HepG2 (cell line): ENCODE measurements at regions not wholly inside any gene's neighbourhood (a gene's known extent, or its start where the extent isn't known, plus 50 kb on each side); places are given as distances from the start of the nearest gene placed in this dataset.

Source experiments
- ATAC-seq: fragments of 200-7000 bp; cut with Tn5 transposase; 3 replicates; pipeline ENCODE4 v1.9.1; 2020; ENCODE audit warnings: mild to moderate bottlenecking, moderate library complexity
- BruUV-seq: library from RNA; stranded (reverse); fragments of 400-500 nt; replicated peaks from 2 replicates; lab custom pipeline; 2021; lab: Mats Ljungman, UMichigan
- CTCF ChIA-PET: fragments of 300-600 bp; formaldehyde crosslinking; extraction: SDS; loops from one replicate; lab custom pipeline; 2021; ENCODE audit warnings: low total read pairs, inconsistent platforms, low intra/inter-chr PET ratio; lab: Yijun Ruan, JAX
- POLR2A ChIA-PET: fragments of 350-600 bp; sonication (Branson Sonifier 250); formaldehyde crosslinking; loops from one replicate; lab custom pipeline; 2020; ENCODE audit warnings: antibody characterized with exemption, inconsistent platforms; lab: Yijun Ruan, JAX
- DNase-seq: peaks from one replicate; pipeline ENCODE4 v3.0.0-alpha.2; 2015; ENCODE audit warnings: low spot score
- FAIRE-seq: peaks from 3 replicates; lab custom pipeline; 2011; peaks lifted over from hg19 to GRCh38; lab: Jason Lieb, UNC
- H2AFZ ChIP-seq: one replicate; pipeline ENCODE4 v1.6.1; 2011; ENCODE audit warnings: low read length, inconsistent platforms
- H3K27ac ChIP-seq: fragments of 300-600 bp; 3 replicates; pipeline ENCODE4 v1.8.0; 2011; ENCODE audit warnings: mixed run types, mild to moderate bottlenecking, mixed read lengths, low read length, inconsistent platforms; ENCODE audit not compliant: insufficient read depth; ENCODE audit errors: extremely low read length
- H3K27me3 ChIP-seq, 2 experiments: fragments of 200-600 bp in 1 of 2; 2 replicates in 1 of 2; 3 replicates in 1 of 2; pipeline versions ENCODE4 v1.6.0 to v1.8.0; 2011; ENCODE audit warnings: low read length in 2 of 2, mild to moderate bottlenecking in 2 of 2, moderate library complexity in 2 of 2, inconsistent platforms in 1 of 2; ENCODE audit not compliant: insufficient read depth in 2 of 2, control insufficient read depth in 1 of 2
- H3K36me3 ChIP-seq, 2 experiments: fragments of 200-600 bp in 1 of 2; replicated peaks in 1 of 2; 2 replicates in 1 of 2; 3 replicates in 1 of 2; pipeline versions ENCODE4 v1.5.1 to v1.8.0; 2011; ENCODE audit warnings: low read length in 2 of 2, inconsistent platforms in 1 of 2; ENCODE audit not compliant: insufficient read depth in 2 of 2, control insufficient read depth in 1 of 2
- H3K4me1 ChIP-seq: 2 replicates; pipeline ENCODE4 v1.5.1; 2012; ENCODE audit warnings: low read length, inconsistent platforms; ENCODE audit not compliant: insufficient read depth
- H3K4me2 ChIP-seq: 2 replicates; pipeline ENCODE4 v1.6.0; 2011; ENCODE audit warnings: low read depth, low read length, inconsistent platforms
- H3K4me3 ChIP-seq, 3 experiments: fragments of 200-600 bp in 1 of 3; sonication (generic), shearing (Covaris generic) in 1 of 3; replicated peaks in 1 of 3; 2 replicates each; pipeline ENCODE4 v1.5.1; 2011 to 2016; ENCODE audit warnings: low read length in 3 of 3, inconsistent platforms in 2 of 3, low read depth in 2 of 3, mild to moderate bottlenecking in 2 of 3, control low read depth in 1 of 3, mixed read lengths in 1 of 3; ENCODE audit not compliant: insufficient read depth in 1 of 3
- H3K79me2 ChIP-seq: one replicate; pipeline ENCODE4 v1.6.1; 2011; ENCODE audit warnings: low read length, inconsistent platforms; ENCODE audit not compliant: insufficient read depth
- H3K9ac ChIP-seq: 2 replicates; pipeline ENCODE4 v1.6.0; 2011; ENCODE audit warnings: mild to moderate bottlenecking, low read depth, low read length, inconsistent platforms; ENCODE audit not compliant: insufficient read depth
- H3K9me3 ChIP-seq: 2 replicates; pipeline ENCODE4 v1.5.1; 2012; ENCODE audit warnings: mild to moderate bottlenecking, low read length
- H4K20me1 ChIP-seq: 2 replicates; pipeline ENCODE4 v1.6.0; 2011; ENCODE audit warnings: inconsistent platforms, mild to moderate bottlenecking, low read length, moderate library complexity; ENCODE audit not compliant: insufficient read depth
- HMG20A ChIP-seq: IDR thresholded peaks from 2 replicates; pipeline ENCODE4 v1.6.1; 2016; ENCODE audit warnings: borderline replicate concordance
- NFKBIZ ChIP-seq: IDR thresholded peaks from 2 replicates; pipeline ENCODE4 v1.6.1; 2018; ENCODE audit warnings: missing genetic modification reagents, missing compliant biosample characterization
- PAF1 ChIP-seq: IDR thresholded peaks from 2 replicates; pipeline ENCODE4 v1.6.1; 2016; ENCODE audit warnings: missing genetic modification reagents, missing compliant biosample characterization
- SP4 ChIP-seq: sonication (generic); formaldehyde crosslinking; IDR thresholded peaks from 2 replicates; pipeline ENCODE4 v1.8.1; 2023; ENCODE audit warnings: mild to moderate bottlenecking, missing genetic modification reagents
- in situ Hi-C: cut with HindIII; loops from 2 replicates; pipeline ENCODE4 v1.10.0; 2017; ENCODE audit warnings: low pct_unique_long_range_greater_than_20kb; ENCODE audit not compliant: extremely low pct_ligation_motif_present
- intact Hi-C: fragments of 100-400 bp; cut with micrococcal nuclease; formaldehyde crosslinking; loops from one replicate; pipeline ENCODE4 v1.10.0; 2022; ENCODE audit not compliant: unreplicated experiment
- TF ChIP-seq, protein P1 (sequence below): sonication (generic); formaldehyde crosslinking; IDR thresholded peaks from 2 replicates; pipeline ENCODE4 v1.4.0; 2020; ENCODE audit warnings: missing genetic modification reagents, borderline replicate concordance
- TF ChIP-seq, protein P2 (sequence below): fragments of 450-650 bp; IDR thresholded peaks from 2 replicates; pipeline ENCODE4 v1.6.1; 2016
- TF ChIP-seq, protein P3 (sequence below): sonication (generic); formaldehyde crosslinking; IDR thresholded peaks from 2 replicates; pipeline ENCODE4 v1.4.0; 2020; ENCODE audit warnings: mild to moderate bottlenecking, missing genetic modification reagents

DNA sequence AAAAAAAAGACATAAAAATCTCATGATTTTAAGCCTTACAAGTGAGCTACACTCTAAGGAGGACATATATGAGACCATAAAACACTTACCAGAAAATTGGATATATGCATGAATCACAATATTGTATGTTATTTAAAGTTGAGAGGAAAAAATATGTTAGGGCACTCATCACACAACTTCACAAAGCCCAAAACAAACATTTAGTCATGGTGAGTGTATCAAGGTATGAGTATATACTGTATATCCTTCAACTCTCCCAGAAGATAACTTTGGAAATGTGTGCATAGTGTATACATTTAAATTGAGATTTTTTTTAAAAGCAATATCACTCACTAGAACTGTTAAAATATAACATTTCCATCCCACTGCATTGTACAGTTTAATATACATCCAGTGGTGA is 259.3 kb downstream of the SRGAP2C start:
- intact Hi-C loops (loop anchor here (10.0 kb wide), 1 partner anchor 81 kb away; no protein-coding TSS in a partner anchor), in situ Hi-C loops (no loop called here)
- Histone ChIP-seq H3K9ac (no peak overlapping the region), H3K4me3 (no peak overlapping the region), H3K4me2 (no peak overlapping the region), H3K27ac (no peak overlapping the region), H3K36me3 (no peaks in the 10 kb centered on the region), H3K4me1 (no peaks in the 10 kb centered on the region), H3K9me3 (no peaks in the 10 kb centered on the region), H3K79me2 (no peaks in the 10 kb centered on the region), H2AFZ (no peak overlapping the region), H3K27me3 (no peaks in the 10 kb centered on the region), H4K20me1 (no peaks in the 10 kb centered on the region)
- CTCF ChIA-PET = no interaction called here
- DNase-seq (no peak), ATAC-seq (no peak), FAIRE-seq (no peak)
- POLR2A ChIA-PET = no interaction called here
- TF ChIP-seq, protein P1, sequence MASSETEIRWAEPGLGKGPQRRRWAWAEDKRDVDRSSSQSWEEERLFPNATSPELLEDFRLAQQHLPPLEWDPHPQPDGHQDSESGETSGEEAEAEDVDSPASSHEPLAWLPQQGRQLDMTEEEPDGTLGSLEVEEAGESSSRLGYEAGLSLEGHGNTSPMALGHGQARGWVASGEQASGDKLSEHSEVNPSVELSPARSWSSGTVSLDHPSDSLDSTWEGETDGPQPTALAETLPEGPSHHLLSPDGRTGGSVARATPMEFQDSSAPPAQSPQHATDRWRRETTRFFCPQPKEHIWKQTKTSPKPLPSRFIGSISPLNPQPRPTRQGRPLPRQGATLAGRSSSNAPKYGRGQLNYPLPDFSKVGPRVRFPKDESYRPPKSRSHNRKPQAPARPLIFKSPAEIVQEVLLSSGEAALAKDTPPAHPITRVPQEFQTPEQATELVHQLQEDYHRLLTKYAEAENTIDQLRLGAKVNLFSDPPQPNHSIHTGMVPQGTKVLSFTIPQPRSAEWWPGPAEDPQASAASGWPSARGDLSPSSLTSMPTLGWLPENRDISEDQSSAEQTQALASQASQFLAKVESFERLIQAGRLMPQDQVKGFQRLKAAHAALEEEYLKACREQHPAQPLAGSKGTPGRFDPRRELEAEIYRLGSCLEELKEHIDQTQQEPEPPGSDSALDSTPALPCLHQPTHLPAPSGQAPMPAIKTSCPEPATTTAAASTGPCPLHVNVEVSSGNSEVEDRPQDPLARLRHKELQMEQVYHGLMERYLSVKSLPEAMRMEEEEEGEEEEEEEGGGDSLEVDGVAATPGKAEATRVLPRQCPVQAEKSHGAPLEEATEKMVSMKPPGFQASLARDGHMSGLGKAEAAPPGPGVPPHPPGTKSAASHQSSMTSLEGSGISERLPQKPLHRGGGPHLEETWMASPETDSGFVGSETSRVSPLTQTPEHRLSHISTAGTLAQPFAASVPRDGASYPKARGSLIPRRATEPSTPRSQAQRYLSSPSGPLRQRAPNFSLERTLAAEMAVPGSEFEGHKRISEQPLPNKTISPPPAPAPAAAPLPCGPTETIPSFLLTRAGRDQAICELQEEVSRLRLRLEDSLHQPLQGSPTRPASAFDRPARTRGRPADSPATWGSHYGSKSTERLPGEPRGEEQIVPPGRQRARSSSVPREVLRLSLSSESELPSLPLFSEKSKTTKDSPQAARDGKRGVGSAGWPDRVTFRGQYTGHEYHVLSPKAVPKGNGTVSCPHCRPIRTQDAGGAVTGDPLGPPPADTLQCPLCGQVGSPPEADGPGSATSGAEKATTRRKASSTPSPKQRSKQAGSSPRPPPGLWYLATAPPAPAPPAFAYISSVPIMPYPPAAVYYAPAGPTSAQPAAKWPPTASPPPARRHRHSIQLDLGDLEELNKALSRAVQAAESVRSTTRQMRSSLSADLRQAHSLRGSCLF (CRISPR knock-in tag) = no peak
- TF ChIP-seq PAF1 = no peak
- TF ChIP-seq, protein P2, sequence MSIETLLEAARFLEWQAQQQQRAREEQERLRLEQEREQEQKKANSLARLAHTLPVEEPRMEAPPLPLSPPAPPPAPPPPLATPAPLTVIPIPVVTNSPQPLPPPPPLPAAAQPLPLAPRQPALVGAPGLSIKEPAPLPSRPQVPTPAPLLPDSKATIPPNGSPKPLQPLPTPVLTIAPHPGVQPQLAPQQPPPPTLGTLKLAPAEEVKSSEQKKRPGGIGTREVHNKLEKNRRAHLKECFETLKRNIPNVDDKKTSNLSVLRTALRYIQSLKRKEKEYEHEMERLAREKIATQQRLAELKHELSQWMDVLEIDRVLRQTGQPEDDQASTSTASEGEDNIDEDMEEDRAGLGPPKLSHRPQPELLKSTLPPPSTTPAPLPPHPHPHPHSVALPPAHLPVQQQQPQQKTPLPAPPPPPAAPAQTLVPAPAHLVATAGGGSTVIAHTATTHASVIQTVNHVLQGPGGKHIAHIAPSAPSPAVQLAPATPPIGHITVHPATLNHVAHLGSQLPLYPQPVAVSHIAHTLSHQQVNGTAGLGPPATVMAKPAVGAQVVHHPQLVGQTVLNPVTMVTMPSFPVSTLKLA = no peak
- no peak for TF ChIP-seq SP4 (CRISPR knock-in tag)
- TF ChIP-seq, protein P3, sequence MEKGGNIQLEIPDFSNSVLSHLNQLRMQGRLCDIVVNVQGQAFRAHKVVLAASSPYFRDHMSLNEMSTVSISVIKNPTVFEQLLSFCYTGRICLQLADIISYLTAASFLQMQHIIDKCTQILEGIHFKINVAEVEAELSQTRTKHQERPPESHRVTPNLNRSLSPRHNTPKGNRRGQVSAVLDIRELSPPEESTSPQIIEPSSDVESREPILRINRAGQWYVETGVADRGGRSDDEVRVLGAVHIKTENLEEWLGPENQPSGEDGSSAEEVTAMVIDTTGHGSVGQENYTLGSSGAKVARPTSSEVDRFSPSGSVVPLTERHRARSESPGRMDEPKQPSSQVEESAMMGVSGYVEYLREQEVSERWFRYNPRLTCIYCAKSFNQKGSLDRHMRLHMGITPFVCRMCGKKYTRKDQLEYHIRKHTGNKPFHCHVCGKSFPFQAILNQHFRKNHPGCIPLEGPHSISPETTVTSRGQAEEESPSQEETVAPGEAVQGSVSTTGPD (CRISPR knock-in tag) = no peak
- no peak for TF ChIP-seq HMG20A
- TF ChIP-seq NFKBIZ (CRISPR knock-in tag) = no peak
- no TSS peak for BruUV-seq
